NCI-H526 treated with DMSO at 0.1 percent for 48 hours (cell line): ENCODE measurements at regions not wholly inside any gene's neighbourhood (a gene's known extent, or its start where the extent isn't known, plus 50 kb on each side); places are given as distances from the start of the nearest gene placed in this dataset.
A peak's percentile ranks its signal among the peaks of the same experiment; 100 is the strongest.

Source experiments
- DNase-seq: peaks from one replicate; lab custom pipeline; 2025; lab: John Stamatoyannopoulos, UW

DNA sequence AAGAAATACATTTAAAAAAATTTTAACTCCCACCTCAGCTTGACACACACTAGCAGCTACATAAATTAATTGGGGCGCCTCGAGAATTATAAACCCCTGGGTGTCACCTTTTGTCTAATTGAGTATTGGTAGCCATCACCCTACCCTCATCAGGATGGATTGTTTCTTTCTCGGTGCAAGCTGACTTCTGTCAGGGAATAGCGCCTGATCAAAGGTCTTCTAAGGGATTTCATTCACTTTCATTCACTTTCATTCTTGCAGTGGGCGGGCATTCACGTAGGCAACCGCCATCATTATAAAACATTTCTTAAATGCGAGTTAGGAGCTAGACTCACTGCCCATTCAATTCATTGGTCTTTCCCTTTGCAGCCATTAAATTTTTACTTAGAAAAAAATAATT, 239.2 kb upstream of the SASH1 start:
- DNase-seq: no peak

DNA sequence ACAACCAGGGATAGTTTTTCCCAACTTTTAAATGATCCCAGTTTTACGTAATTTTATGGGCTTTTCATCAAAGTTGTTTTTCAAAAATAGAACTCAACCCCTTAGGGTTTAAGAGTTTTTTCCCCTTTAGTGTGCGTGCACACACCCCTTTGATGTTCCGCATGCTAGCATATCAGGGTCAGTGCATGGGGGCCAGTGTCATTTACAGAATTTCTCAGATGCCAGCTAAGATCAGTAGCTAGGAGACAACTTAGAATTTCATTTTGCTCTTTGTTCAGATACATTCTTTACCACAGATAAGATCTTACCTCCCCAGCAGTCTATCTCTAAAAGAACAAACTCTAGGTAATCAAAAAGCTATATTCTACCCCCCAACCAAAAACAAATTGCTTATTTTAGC, 238.5 kb upstream of the SASH1 start:
- DNase-seq: no peak

DNA sequence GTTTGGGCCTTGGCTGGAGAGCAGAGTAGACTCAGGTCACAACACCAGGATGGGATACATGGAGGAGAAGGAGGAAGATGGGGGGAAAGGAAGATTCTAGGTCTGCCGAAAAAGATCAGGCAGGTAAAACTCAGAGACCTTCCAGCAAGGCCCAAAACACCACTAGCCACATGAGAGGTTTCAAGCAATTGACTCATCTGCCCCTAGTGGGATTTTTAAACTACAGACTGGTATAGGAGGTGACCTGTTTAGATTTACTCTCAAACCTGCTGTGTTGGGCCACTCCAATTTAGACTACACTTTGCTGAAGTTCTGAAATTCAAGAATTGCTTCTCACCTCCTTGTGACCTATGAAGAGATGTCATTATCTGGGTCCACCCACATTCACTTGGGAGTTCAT, 236.9 kb upstream of the SASH1 start:
- DNase-seq: no peak

DNA sequence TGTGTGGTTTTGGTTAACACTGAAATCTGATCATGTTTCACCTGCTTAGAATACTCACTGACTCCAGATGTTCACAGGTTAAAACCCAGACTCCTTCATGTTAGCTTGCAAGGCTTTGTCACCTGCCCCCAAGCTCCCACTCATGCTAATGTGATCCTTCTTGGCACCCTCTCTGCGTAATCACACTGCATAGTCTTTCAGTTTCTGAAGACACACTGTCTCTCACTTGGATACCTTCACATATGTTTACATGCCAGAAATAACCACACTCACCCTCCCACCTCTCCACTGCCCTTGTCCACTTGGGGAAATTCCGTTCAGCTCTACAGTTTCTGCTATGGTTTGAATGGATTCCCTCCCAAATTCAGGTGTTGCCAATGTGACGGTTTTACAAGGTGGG, 234.7 kb upstream of the SASH1 start:
- no peak for DNase-seq

DNA sequence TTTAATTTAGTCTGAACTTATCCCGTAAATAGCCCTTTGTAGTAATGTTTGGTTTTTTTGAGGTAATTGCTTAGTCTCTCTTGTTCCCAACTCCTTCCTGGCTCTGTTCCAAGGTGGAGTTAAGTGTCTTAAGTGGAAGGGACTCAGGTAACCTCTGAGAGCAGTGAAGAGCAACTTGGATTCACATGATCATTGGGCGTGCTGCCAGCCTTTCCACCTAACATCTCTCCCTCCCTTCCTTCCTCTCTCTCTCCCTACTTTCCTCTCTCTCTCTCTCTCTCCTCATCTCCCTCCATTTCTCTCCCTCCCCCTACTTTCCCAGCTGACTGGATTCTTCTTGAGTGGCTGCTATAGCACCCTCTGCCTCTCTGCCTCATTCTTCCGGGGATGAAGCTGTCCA, 232.9 kb upstream of the SASH1 start:
- no peak for DNase-seq

DNA sequence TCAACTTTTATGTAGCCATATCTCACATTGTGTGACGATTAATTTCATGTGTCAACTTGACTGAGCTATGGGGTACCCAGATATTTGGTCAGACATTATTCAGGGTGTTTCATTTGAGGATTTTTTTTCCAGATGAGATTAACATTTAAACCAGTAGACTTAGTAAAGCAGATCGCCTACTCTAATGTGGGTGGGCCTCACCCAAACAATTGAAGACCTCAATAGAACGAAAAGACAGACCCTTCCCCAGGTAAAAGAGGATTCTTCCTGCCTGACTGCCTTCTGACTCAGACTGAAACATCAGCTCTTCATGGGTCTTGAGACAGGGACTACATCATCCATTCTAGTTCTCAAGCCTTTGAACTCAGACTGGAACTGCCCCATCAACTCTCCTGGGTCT, 231.7 kb upstream of the SASH1 start:
- DNase-seq: no peak

DNA sequence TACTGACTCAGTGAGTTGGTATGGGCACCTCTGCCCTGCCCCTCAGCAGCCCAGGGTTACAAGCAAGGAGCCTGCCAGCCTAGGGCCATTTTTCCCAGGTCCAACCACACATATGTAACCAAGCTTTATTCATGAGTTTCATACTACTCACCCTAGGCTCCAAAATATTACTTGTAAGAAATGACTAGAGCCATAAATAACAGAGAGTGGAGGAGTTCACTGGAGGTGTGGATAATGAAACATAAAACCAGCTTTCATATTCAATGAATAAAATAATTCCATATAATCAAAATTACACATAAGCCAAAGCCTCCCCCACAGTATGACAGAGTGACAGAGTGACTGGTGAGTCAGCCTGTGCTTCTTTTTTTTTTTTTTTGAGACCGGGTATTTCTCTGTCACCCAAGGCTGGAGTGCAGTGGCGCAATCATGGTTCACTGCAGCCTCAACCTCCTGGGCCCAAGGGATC, 229.8 kb upstream of the SASH1 start:
- no peak for DNase-seq

DNA sequence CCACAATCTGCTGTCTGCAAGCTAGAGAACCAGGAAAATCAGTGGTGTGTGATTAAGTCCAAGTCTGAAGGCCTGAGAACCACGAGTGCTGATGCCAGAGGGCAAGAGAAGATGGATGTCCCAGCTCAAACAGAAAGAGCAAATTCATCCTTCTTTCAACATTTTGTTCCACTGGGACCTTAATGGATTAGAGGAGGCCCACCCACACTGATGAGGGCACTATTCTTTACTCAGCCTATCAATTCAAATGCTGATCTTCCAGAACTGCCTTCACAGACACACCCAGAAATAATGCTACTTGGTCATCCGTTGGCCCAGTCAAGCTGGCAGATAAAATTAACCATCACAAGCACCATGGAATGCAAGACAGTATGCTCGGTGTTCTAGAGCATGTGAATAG, 226.6 kb upstream of the SASH1 start:
- DNase-seq: no peak

DNA sequence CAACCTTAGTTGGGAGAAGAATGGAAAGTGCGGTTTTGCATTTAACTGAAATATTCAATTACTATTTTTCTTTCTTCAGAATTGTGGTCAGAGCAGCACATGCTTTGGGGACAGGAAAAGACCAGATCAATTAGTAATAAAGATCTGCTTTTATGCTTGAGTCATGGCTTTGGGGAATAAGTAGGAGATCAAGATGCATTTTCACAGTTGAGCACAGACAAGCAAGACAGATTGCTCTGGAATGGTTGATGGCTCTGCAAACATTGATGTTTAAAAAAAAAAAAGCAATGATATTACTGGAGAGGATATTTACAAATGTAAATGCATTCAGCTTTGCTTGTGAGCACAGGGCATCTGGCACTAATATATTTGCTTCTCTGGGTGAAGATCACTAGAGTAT, 224.4 kb upstream of the SASH1 start:
- peak; percentile 60 for DNase-seq

DNA sequence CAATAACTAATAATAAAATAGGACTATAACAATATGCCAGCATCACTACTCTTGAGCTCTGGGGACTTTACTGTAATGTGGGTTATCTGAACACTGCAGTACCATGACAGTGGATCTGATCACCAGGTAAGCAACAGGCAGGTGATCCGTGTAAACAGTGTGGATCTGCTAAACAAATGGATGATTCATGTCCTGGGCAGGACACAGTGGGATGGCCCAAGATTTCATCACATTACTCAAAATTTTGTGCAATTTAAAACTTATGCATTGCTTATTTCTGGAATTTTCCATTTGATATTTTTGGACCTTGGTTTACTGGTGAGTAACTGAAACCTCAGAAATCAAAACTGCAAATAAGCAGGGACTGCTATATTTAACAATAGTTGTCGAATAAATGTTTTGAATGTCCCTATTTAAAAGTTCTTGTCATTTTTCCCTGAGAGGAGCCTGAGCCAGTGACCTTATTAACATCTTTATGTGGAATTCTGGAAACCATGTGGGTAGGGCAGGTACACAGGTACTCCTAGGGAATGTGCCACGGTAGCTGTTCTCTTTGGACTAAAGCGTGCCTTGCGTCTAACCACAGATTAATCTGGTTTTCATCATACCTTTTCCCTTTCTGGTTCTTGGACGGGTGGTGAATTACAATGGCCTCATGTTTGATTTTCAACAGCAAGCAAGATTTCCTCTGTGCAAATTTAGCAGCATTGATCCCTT, 214.5 kb upstream of the SASH1 start:
- no peak for DNase-seq

DNA sequence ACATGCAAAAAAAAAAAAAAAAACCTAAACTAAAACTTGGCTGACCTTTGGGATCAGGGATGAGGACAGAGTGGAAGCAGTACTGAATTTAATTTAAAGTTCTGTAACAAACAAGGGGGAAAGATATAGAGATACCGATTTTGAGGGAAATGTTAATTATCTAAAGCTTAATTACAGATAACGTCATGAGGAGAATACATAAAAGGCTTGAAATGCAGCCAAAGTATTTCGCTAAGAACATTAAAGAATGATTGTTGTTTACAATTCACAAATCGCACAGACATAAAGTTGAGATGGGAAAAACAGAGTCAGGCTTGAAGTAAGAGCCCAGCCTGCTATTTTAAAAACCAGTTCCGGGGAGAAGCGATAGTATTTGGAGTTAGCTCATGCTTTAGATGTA, 208.0 kb upstream of the SASH1 start:
- no peak for DNase-seq

DNA sequence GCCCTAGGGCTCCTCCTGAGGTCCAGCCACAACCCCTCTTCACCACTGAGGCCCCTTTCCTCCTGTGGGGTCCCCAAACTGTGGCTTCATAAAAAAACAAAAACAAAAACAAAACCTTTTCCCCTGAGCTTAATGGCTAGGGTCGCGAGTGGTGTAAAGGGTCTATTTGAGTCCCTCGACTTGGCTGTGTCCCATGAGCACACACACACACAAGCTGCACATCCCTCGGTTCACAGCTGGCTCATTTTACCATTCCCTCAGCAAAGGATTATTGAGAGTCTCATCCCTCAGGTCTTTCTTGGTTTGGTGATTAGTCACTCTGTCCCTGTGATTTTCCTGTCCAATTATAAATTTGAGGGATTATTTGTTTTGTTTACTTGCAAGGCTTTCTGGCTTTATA, 206.1 kb upstream of the SASH1 start:
- DNase-seq: no peak

DNA sequence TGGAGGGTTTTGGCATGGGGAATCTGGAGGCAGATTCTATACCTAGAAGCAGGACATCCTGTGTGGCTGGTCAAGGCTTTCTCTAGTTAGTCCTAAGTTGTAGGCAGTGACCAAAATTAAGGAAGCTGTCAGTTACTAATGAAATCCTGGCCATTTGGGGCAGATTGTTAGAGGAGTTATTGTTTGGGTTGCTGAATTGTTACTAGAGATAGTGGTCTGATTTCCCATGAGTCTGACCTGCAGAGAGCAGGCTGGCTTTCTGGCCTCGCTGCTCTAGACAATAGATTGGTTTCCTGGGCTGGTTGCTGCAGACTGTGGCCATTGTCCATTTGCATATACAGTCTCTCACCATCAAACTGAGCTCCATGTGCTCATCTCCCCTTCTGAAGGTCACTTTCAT, 205.0 kb upstream of the SASH1 start:
- DNase-seq: no peak

DNA sequence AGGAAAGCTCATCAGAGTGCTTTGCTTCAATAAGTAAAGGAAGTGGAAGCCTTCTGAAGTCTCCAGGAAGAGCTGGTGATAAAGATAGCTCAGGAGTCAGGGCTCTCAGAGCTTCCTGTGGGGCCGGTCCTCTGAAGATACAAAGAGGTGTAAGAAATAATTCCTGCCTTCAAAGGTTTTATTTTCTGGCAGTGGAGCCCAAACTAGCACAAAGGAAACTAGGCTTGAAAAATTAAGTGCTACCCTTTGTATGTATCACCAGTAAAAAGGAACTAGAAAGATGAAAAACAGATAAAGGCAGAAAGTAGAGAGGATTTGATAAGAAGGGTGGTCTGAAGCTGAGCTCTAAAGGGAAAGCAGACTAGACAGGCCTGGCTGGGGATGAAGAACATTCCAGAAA, 204.1 kb upstream of the SASH1 start:
- no peak for DNase-seq

DNA sequence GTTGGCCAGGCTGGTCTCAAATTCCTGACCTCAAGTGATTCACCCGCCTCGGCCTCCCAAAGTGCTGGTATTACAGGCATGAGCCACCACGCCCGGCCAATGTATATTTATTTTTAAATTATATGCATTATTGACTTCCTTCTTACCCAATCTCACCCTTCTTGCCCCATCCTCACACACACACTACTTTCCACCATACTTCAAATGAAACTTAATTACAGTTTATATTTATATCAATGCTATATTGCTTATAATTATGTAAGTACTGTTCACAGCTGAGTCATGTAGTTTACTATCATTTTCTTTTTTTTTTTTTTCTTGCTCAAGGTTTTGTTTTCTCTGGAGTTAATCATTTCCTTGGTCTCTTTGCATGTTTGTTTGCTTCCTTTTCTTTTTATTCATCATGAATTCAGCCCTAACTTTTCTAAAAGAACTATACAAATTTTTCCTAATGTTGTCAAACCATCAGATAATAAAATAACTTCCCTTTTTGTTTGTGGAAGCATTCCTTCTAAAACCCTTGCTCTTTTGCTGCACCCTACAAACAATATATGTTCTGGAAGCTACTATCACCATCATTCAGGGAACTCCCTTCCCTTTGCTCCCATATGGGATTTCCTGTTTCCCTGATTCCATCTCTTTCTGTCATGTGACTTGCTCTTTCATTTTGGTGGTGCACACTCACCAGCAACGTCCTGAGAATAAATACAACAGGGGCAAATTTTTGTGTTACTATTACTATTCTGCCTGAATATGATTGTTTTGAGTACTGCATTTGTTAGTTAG, 201.7 kb upstream of the SASH1 start:
- DNase-seq: no peak

DNA sequence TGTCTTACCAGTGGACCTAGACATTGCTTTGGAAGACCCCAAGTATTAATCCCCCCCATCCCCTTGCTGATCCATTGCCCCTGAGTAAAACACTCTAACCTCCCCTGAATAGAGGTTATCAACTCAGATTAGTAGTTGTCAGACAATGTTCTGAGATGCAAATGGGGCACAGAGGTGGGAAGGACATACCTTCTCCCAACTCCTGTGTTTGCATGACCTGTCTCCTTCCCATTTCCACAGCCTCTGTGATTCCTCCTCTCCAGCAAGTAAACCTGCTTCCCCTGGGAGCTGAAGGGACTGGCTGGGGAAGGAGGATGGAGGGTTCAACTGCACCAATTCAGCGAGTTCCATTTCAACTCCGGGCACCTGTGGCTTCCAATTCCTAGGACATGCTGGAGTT, 199.8 kb upstream of the SASH1 start:
- DNase-seq: no peak

DNA sequence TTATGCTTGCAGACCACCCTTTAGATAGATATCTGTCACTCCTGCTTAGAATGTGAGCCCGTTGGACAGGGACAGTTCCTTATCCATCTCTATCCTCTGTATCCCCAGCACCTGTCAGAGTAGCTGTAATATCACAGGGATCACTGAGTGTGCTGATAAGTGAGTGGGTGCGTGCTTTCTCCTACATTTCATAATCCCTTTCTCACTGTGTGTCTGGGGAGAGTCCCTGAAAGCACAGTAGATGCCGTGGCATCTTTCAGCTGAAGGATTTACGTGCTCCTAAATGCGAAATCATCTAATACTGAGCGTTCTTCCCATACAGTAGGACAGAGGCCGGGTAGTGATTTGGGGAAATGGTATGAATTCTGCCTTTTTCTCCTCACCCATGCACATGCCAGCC, 198.9 kb upstream of the SASH1 start:
- DNase-seq: no peak

DNA sequence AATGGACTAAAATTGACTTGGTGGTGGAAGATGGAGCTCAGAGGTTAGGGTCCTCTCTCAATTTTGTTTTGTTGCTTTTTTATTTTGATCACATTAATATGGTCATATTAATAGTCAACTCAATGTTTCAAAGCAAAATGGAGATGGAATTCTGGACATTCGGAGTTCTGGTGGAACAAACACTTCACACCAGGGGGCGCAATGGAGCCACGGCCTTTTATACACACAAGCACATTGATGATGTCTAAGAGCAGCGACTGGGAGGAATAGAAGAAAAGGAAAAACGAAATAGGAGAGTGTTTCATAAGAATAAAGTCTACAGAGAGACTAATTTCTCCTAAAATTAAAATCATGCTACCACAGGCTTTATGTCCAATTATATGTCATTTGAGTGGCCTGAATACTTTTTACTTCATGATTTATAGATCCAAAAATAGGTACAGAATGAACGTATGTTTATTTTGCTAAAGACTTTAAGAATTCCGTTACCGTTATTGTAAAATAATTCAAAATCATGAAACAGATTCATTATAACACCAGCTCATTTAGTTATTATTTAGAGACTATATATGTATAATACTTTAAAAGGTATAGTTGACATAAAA, 197.6 kb upstream of the SASH1 start:
- no peak for DNase-seq

DNA sequence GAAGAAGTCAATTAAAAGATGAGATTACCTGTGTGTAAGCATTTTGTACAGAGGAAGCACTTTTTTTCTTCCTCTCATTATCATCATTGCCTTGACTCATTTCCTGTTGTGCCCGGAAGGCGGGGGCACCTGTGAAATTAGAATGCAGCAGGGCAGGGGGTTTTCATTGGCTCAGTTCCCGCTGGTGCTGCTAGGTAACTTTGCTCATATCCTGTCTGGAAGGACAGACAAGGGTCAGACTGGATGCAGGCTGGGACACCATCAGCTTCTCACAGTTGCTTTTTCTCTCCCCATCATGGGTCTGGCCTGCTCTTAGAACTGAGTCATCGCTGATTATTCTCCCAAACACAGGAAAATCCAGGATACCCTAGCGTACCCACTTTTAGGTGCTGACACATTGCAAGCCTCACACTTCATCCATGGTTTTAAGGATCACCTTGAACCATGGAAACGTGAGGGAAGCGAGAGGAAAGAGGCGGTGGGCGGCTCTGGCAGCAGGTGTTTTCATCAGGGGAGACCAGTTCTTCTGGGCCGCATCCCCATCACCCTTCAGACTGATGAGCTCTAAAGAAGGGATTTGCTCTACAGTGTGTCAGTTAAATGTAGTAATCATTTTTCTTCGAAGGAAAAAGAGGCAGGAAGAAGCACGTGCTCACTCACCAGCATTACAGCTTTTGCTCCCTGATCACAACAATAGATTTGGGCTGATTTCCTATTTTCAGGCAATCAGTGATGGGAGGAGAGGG, 195.7 kb upstream of the SASH1 start:
- DNase-seq: no peak

DNA sequence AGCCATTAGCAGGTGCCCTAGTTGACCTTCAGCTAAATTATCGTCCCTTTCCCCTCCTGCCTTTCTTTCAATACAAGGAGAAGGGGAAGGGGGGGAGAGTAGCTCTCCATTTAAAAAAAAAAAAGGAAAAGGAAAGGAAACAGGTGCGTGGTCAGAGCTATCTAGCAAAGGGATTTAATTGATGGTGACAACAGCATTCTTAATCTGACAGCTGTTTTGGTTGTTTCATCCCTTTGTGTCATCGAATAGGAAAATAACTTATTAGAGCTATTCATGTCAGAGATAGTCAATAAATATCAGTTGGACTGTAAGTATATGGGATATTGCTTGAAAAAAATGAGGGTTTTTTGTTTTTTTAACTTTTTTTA, 195.2 kb upstream of the SASH1 start:
- no peak for DNase-seq

DNA sequence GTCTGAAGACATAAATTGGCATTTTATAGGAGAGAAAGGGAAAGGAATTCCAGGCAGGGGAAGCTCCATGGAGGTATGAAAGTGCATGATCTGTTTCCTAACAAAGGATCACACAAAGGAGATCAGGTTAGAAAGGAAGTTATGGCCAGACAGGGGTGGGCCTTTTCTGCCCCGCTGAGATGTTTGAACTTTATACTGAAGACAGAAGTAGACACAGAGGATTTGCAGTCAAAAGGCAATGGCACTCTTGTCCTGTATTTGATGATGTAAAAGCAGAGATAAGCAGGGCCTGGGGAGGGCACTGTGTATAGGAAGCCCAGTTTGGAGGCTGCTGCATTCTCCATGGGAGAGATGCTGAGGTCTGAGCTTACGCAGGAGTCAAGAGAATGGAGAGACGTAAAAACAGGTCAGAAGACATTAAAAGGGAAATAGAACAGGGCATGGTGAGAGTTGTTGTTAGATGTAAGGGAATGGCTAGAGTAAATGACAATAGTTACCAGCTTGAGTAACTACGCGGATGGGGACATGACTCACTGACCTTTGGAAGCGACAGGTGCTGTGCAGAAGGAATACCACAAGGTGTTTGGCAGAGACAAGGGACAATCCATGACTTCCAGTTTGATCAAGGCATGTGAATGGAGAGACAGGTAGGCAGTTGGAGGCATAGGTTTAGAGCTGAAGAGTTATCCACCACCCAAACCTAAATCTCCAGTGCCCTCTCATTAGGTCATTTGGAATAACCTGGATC, 190.6 kb upstream of the SASH1 start:
- DNase-seq: no peak

DNA sequence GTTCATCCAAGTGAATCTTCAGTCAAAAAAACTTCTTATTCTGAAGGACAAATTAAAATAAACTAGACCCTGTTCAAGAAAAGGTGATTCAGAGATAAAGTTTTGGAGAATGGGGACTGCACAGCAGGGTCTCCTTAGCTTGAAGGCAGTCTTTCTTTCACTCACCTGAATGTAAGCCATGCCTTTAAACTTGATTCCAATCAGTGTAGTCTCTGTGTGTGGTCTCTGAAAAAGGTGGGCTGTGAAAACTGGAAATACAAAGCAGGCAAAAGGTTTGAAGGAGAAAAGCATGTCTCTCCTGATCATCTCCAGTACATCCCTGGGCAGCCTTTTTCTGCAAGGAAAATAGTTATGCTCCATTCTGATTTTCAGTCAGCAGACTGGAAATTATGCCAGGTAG, 188.0 kb upstream of the SASH1 start:
- DNase-seq: no peak
